OCI-LY1 (cell line): ENCODE measurements at regions not wholly inside any gene's neighbourhood (a gene's known extent, or its start where the extent isn't known, plus 50 kb on each side); places are given as distances from the start of the nearest gene placed in this dataset.

Source experiments
- H2AFZ ChIP-seq: fragments of 200-600 bp; sonication (generic), shearing (Covaris generic); 2 replicates; pipeline ENCODE4 v1.6.0; 2014; ENCODE audit warnings: antibody characterized with exemption, mild to moderate bottlenecking, low read length
- H3F3A ChIP-seq: fragments of 200-600 bp; sonication (generic), shearing (Covaris generic); 2 replicates; pipeline ENCODE4 v1.6.0; 2014; ENCODE audit warnings: mild to moderate bottlenecking, antibody characterized with exemption, low read length, moderate library complexity; ENCODE audit not compliant: insufficient read depth
- H3K27ac ChIP-seq: fragments of 200-600 bp; sonication (generic); 2 replicates; pipeline ENCODE4 v1.5.1; 2014; ENCODE audit warnings: low read length, mixed run types, mild to moderate bottlenecking, low read depth; ENCODE audit not compliant: poor library complexity, severe bottlenecking
- H3K27me3 ChIP-seq: fragments of 200-600 bp; sonication (generic); 2 replicates; pipeline ENCODE4 v1.6.0; 2014; ENCODE audit warnings: antibody characterized with exemption, mild to moderate bottlenecking, low read length, moderate library complexity; ENCODE audit not compliant: insufficient read depth
- H3K36me3 ChIP-seq: fragments of 200-600 bp; sonication (generic); 2 replicates; pipeline ENCODE4 v1.6.1; 2014; ENCODE audit warnings: mild to moderate bottlenecking, antibody characterized with exemption, low read length, moderate library complexity, mixed read lengths; ENCODE audit not compliant: insufficient read depth
- H3K4me1 ChIP-seq: fragments of 200-600 bp; sonication (generic); 2 replicates; pipeline ENCODE4 v1.5.1; 2014; ENCODE audit warnings: mild to moderate bottlenecking, low read length, moderate library complexity; ENCODE audit not compliant: insufficient read depth, severe bottlenecking
- H3K4me2 ChIP-seq: fragments of 200-600 bp; sonication (generic), shearing (Covaris generic); 2 replicates; pipeline ENCODE4 v1.6.1; 2014; ENCODE audit warnings: low read length
- H3K4me3 ChIP-seq: fragments of 200-600 bp; sonication (generic); 2 replicates; pipeline ENCODE4 v1.5.1; 2014; ENCODE audit warnings: low read length, low read depth, mild to moderate bottlenecking, mixed read lengths; ENCODE audit not compliant: poor library complexity, severe bottlenecking
- H3K79me2 ChIP-seq: fragments of 200-600 bp; shearing (Covaris generic); 2 replicates; pipeline ENCODE4 v1.6.1; 2016; ENCODE audit warnings: mixed run types, low read length, mixed read lengths; ENCODE audit not compliant: insufficient read depth
- H3K9ac ChIP-seq: fragments of 200-600 bp; sonication (generic), shearing (Covaris generic); 2 replicates; pipeline ENCODE4 v1.6.1; 2014; ENCODE audit warnings: mild to moderate bottlenecking, low read length, mixed read lengths
- H3K9me2 ChIP-seq: fragments of 200-600 bp; sonication (generic), shearing (Covaris generic); 2 replicates; pipeline ENCODE4 v1.6.1; 2014; ENCODE audit warnings: low read depth, mild to moderate bottlenecking, low read length, mixed read lengths
- H3K9me3 ChIP-seq: fragments of 200-600 bp; shearing (Covaris generic); 2 replicates; pipeline ENCODE4 v1.6.1; 2014; ENCODE audit warnings: low read length, mixed read lengths
- H4K20me1 ChIP-seq: fragments of 200-600 bp; sonication (generic), shearing (Covaris generic); 2 replicates; pipeline ENCODE4 v1.6.0; 2016; ENCODE audit warnings: mild to moderate bottlenecking, low read length; ENCODE audit not compliant: insufficient read depth
- EZH2 ChIP-seq: fragments of 200-600 bp; sonication (generic), shearing (Covaris generic); IDR thresholded peaks from 2 replicates; pipeline ENCODE4 v1.8.0; 2017; ENCODE audit warnings: borderline replicate concordance, mixed run types, mild to moderate bottlenecking, antibody characterized with exemption, low read length, moderate library complexity, mixed read lengths
- TF ChIP-seq, protein P1 (sequence below): fragments of 200-600 bp; sonication (generic), shearing (Covaris generic); IDR thresholded peaks from 2 replicates; pipeline ENCODE4 v1.5.1; 2017; ENCODE audit warnings: mild to moderate bottlenecking, antibody characterized with exemption, low read length, moderate library complexity, mixed read lengths

DNA sequence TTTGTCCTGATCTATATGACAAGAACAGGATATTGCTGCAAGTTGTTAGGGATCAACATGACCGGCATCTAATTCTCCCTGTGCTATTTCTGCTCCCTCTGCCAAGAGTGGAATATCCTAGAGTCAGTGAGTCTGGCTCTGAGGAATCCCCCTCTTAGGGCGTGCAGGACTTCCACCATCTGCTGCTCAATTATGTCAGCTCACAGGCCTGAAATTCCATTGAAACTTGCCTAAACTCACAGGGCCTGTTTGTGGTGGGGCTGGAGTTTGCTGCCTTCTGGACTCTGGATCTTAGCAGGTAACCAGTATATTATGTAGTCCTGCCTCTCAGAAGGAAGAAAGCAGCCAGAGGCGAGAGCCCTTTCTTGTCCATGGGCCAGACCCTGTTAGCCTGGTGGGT is 323.0 kb downstream of the TSN start:
- Histone ChIP-seq H3K9ac (no peak overlapping the region), H3K79me2 (no peaks in the 10 kb centered on the region), H3K9me2 (no peaks in the 10 kb centered on the region), H3K36me3 (no peaks in the 10 kb centered on the region), H3F3A (no peaks in the 10 kb centered on the region), H3K9me3 (no peaks in the 10 kb centered on the region), H3K4me1 (peaks cover 16% of the 10 kb centered on the region), H4K20me1 (no peaks in the 10 kb centered on the region), H3K27me3 (no peaks in the 10 kb centered on the region), H3K4me2 (no peak overlapping the region), H3K27ac (no peak overlapping the region), H3K4me3 (no peak overlapping the region), H2AFZ (no peak overlapping the region)
- no peak for TF ChIP-seq EZH2
- TF ChIP-seq, protein P1, sequence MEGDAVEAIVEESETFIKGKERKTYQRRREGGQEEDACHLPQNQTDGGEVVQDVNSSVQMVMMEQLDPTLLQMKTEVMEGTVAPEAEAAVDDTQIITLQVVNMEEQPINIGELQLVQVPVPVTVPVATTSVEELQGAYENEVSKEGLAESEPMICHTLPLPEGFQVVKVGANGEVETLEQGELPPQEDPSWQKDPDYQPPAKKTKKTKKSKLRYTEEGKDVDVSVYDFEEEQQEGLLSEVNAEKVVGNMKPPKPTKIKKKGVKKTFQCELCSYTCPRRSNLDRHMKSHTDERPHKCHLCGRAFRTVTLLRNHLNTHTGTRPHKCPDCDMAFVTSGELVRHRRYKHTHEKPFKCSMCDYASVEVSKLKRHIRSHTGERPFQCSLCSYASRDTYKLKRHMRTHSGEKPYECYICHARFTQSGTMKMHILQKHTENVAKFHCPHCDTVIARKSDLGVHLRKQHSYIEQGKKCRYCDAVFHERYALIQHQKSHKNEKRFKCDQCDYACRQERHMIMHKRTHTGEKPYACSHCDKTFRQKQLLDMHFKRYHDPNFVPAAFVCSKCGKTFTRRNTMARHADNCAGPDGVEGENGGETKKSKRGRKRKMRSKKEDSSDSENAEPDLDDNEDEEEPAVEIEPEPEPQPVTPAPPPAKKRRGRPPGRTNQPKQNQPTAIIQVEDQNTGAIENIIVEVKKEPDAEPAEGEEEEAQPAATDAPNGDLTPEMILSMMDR, result no peak

DNA sequence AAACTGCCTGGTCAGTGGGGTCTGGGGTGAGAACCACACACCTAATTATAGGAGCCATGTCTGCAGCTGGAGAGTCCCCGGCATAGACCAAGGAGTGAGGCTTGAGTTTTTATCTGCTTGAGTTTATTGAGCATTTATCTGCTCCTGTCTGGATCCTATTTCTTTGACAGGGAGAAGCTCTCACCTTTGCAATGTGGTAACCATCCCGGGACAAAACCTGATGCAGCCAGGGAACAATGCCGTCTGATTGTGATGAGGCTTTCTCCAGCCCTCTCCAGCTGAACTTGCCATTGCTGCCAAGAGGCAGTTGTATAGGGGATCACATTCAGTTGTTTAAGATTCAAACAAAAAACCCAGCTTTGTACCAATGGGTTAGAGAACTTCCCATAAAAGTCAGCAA is 324.4 kb downstream of the TSN start:
- H3K4me2 ChIP-seq, result no peak overlapping the region
- H3K79me2 ChIP-seq, result no peaks in the 10 kb centered on the region
- no peak overlapping the region for H3K4me3 ChIP-seq
- no peaks in the 10 kb centered on the region for H3K36me3 ChIP-seq
- no peaks in the 10 kb centered on the region for H3F3A ChIP-seq
- H2AFZ ChIP-seq, result no peak overlapping the region
- no peak for TF ChIP-seq EZH2
- TF ChIP-seq, protein P1, result no peak
- peaks cover 16% of the 10 kb centered on the region for H3K4me1 ChIP-seq
- H4K20me1 ChIP-seq, result no peaks in the 10 kb centered on the region
- no peaks in the 10 kb centered on the region for H3K9me2 ChIP-seq
- H3K27me3 ChIP-seq, result no peaks in the 10 kb centered on the region
- no peak overlapping the region for H3K9ac ChIP-seq
- no peak overlapping the region for H3K27ac ChIP-seq
- no peaks in the 10 kb centered on the region for H3K9me3 ChIP-seq

DNA sequence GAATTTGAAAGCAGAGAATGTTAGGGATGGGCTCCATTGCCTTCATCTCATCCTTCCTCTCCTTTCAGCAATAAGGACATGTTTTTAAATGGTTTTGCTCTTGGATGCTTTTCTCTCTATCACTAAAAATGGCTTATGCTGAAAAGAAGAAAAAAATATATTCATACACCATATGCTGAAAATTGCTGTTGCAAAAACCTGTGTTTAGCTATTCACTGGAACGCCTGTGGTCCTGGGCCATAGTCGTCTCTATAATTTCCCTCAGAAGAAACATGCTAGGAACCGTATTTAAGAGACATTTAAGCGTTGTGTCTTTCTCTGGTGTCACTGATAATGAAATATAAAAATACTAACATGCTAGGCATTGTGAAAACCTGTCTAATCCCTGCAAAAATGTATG is 324.9 kb downstream of the TSN start:
- TF ChIP-seq, protein P1, result no peak
- TF ChIP-seq EZH2, result no peak
- Histone ChIP-seq H3K9me3 (no peaks in the 10 kb centered on the region), H4K20me1 (no peaks in the 10 kb centered on the region), H3K27ac (no peak overlapping the region), H2AFZ (no peak overlapping the region), H3K4me1 (peaks cover 16% of the 10 kb centered on the region), H3K4me2 (no peak overlapping the region), H3K4me3 (no peak overlapping the region), H3K9ac (no peak overlapping the region), H3K9me2 (no peaks in the 10 kb centered on the region), H3K36me3 (no peaks in the 10 kb centered on the region), H3K79me2 (no peaks in the 10 kb centered on the region), H3K27me3 (no peaks in the 10 kb centered on the region), H3F3A (no peaks in the 10 kb centered on the region)
